Kasumi-1 (cell line): ENCODE measurements at regions not wholly inside any gene's neighbourhood (a gene's known extent, or its start where the extent isn't known, plus 50 kb on each side); places are given as distances from the start of the nearest gene placed in this dataset.
"Not testable (repeated sequence)": the region's sequence is repeated elsewhere in the genome, so short reads cannot be mapped to it uniquely, and the experiment has no call there.

Experiments
- DNase-seq, 2 experiments: peaks; one replicate each; lab custom pipeline; 2025; lab: John Stamatoyannopoulos, UW

DNA sequence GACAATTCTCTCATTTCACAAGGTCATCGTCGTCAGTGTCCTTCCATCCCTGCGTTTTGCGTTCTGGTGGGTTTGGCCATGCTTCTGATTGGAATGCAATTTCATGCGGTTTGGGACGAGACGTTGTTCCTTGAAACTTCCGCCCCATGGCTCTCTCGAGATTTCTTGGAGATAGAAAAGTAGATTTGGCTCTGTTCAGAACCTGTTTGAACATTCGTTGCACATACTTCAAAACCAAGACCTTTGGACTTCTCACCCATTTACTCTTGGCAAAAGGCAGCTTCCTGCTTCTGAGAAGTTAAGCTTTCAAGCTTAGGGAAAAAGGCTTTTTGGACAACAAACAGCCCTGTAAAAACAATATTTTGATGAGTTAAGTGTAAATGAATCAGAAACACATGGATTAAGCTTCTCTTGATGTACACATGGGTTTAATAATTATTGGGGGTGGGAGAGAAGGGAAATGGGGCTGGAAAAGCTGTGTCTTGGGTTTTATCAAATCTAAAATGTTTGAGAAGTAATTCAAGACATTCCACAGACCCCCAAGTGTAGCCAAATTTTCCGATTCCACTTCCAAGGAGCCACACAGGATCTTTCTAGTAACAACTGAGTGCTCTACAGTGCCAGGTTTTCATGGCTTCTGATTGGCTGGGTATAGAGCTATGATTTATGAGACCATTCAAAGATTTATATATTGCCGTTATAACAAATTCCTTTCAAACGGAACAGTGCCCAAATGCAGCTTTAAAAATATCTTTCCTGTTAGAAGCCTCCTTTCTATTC is 467.2 kb downstream of the MED13L start:
- DNase-seq, result no peak

DNA sequence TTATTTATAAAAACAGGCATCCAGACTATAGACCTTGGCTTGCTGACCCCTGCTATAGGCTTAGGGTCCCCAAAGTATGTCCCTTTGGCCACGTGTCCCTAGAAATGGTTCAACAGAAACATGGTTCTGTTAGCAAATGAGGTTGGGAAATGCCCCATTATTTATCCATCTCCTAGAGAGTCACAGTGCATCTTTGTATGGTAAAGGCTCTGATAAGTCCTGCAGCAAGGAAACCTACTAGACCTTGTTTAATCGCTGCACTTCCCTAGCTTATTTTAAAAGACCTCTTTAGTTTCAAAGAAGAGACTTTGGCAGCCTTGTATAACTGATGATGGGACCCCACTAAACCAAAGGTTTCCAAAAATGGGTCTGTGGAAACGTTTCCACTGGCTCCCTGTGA is 471.5 kb downstream of the MED13L start:
- no peak for DNase-seq

DNA sequence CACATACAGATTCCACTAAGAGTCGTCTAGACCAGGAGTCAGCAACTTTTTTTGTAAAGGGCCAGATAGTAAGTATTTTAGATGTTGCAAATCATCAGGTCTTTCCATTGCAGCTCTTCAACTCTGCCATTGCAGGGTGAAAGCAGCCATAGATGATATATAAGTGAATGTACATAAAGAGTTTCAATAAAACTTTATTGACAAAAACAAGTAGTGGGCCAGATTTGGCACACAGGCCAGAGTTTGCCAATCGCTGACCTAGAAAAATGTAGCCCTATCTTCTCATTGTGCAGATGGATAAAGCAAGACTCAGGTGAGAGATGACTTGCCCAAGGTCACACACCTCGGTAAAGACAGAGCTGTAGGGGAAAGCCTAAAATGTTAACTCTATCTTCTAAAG is 474.7 kb downstream of the MED13L start:
- no peak for DNase-seq

DNA sequence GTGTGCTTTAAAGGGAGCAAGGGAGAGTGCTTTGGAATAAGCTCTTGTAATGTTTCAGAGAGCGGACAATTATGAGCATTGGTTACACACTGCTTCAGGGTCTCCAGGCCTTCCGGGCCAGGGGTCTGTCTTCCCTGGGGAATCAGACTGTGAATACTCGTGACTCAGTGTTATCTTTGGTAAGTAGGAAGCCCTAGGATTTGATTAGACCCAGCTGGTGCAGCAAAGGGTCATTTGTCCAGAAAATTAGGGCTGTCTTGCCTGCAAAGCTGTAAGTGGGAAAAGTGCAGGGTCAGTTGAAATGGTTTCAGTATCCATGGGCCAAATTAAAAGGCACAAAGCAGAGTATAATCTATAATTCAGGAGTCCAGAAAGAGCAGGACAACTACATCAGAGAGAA is 475.6 kb downstream of the MED13L start:
- no peak for DNase-seq

DNA sequence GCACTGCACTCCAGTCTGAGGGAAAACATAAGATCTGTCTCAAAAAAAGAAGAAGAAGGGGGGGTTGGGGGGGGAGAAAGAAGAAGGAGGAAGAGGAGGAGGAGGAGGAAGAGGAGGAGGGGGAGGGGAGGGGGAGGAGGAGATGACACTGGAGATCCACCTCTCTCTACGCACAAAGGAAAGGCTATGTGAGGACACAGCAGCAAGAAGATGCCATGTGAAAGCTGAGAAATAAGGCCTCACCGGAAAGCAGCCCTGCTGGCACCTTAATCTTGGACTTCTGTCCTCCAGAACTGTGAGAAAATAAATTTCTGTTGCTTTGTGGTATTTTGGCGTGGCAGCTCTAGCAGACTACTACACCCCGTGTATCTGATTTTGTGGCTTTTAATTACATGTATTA is 477.9 kb downstream of the MED13L start:
- no peak for DNase-seq

DNA sequence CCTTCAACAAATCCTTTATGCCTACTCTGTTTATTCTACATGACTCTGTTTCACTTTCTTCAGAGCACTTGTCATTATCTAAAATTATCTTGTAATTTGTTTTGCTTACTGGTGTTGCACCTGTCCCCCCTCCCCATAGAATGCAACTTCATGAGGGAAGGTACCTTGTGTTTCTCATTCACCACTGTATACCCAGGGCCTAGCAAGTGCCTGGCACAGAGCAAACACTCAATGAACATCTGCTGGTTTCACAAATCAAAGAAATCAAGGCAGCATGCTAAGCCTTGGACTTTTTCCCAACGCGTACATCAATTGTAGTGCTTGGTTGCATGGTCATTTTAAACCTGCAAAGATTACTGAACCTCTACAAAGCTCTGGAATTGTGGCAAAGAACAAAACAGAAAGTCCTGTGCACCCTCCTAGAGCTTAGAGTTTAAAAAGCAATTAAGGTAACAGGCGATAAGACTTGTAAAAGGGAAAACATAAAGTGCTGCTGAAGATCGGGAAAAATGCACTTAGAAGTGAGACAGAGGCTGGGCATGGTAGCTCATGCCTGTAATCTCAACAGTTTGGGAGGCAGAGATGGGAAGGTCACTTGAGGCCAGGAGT is 479.1 kb downstream of the MED13L start:
- DNase-seq, result no peak

DNA sequence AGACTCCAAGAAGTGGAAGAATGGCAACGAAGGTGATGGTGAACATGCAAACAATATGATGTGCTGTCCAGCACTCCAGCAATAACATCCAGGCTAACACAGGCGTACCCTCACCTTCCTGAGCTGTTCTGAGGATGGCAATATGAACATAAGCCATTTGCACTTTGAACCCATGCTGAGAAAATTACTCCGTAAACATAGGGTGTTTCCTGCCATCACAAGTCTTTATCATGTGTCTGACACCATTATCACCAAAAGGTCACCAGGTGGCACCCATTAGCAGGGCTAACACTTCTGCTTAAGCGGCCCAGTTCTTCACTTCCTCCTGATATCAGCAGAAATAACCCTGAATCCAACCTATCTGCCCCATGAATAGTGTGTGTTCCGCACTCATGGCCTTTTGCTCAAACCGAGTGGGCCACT is 482.8 kb downstream of the MED13L start:
- no peak for DNase-seq

DNA sequence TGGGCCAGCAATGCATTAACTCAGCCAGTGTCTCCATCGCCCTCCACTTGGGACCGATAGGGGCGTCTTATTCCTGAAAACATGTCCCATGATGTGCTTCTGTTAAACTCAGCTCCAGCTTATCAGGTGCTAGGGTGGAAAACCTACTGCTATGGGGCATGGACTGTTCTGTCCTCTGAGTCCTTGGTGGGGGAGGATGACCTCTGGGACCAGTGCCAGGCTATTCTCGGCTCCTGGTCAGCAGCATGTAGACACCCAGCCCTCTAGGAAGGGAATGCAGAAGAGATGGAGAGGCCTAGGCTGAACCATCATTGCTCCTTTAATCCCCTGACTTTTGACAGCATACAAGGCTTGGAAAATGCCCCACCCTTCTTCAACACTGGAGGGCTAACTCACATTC is 486.2 kb downstream of the MED13L start:
- no peak for DNase-seq

DNA sequence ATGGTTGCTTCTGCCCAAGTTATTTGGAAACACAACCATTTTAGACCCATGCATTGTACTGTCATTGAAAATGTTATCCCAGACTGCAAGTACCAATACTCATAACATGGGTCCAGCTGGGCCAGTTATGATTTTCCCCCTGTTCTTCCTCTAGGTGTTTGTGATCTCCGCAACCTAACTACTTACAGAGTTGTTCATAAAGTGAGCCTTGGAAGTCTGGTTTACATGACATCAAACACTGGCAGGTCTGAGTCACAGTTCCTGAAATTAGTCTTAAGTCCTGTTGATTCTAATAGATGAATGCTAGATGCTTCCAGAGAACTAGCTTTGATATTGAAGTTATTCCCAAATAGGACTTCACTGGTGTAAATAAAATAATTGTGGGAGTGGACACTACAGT is 487.0 kb downstream of the MED13L start:
- no peak for DNase-seq

DNA sequence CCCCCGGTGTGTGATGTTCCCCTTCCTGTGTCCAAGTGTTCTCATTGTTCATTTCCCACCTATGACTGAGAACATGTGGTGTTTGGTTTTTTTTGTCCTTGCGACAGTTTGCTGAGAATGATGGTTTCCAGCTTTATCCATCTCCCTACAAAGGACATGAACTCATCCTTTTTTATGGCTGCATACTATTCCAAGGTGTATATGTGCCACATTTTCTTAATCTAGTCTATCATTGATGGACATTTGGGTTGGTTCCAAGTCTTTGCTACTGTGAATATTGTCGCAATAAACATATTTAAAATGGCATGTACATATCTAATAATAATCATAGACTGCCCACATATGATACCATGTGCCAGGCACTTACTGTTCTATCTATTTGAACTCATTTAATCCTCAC is 491.0 kb downstream of the MED13L start:
- DNase-seq, result not testable (repeated sequence)

DNA sequence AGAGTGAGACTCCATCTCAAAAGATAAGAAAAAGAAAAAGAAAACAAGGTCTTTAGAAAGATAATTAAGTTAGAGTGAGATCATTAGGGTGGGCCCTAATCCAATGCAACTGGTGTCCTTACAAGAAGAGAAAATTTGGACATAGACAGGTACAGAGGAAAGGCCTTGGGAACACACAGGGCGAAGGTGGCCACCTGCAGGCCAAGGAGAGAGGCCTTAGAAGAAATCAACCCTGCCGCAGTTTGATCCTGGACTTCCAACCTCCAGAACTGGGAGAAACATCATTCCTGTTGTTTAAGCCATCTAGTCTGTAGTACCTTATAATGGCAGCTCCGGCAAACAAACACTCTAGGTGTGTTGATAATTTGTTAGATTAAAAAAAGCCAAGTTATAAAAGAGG is 491.9 kb downstream of the MED13L start:
- DNase-seq, result no peak

DNA sequence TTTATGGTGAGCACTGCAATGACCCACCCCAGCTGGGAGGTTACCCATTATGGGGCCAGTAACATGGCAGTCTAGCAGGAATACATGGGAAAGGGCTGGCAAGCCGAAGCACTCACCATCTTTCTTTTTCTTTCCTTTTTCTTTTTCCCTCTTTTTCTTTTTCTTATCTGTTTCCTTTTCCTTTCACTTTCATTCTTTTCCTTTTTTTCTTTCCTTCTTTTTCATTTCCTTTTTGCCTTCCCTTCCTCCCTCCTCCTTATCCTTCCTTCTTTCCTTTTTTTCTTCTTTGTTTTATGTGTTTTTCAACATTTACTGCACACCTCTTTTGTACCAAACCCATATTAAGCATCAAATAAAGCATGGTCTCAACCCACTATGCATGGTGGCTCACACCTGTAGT is 501.1 kb downstream of the MED13L start:
- no peak for DNase-seq

DNA sequence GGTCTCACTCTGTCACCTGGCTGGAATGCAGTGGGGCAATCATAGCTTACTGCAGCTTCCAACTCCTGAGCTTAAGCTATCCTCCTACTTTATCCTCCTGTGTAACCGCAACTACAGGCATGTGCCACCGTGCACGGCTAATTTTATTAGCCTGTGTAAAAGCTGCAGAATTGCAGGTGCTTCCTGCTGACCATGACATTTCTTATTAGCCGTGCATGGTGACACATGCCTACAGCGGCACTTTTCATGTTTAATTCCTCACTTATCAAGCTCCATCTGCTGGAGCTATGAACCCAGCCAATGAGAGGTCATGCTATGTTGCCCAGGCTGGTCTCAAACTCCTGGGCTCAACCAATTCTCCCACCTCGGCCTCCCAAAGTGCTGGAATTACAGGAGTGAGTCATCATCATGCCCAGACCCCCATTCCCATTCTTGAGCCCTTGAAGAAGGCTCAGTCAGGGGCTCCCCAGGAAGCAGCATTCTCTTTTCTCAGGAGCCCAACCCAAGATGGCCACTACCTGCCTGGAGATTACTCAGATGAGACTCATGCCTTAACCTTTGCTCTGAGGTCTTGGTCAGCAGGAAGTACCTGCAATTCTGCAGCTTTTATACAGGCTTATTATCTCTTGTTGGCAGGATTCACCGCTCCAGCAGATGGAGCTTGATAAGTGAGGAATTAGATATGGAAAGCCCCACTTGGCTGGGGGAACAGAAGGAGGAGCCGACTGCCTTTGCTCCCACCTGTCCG is 503.2 kb downstream of the MED13L start:
- DNase-seq, result no peak

DNA sequence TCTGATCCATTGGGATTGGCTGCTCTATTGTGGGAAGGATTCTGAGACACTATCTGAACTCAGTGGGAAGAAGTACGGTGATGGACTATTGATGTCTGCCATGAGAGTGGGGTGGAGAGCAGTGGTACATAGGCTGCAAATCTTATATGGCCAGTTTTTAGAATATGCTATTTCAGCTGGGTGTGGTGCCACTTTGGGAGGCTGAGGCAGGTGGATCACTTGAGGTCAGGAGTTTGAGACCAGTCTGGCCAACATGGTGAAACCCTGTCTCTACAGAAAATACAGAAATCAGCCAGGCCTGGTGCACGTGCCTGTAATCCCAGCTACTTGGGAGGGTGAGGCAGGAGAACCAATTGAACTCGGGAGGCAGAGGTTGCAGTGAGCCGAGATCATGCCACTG is 505.9 kb downstream of the MED13L start:
- DNase-seq, result no peak

DNA sequence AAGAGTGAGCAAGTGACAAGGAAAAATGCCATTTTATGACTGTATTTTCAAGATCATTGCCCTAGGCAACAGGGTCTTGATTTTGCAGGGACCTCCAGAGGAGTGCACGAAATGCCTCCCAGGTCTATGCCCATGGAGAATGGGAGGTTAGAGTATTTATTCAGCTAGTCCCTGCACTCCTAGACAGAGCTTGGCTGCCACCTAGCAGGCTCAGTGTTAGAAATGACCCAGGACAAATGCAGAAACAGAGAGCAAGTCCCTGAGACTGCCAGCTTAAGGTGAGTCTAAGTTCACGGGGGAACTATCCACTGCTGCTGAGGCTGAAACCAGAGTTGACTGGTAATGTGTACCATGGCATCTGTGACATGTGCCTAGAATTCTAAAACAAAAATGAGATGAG is 506.4 kb downstream of the MED13L start:
- DNase-seq, result no peak

DNA sequence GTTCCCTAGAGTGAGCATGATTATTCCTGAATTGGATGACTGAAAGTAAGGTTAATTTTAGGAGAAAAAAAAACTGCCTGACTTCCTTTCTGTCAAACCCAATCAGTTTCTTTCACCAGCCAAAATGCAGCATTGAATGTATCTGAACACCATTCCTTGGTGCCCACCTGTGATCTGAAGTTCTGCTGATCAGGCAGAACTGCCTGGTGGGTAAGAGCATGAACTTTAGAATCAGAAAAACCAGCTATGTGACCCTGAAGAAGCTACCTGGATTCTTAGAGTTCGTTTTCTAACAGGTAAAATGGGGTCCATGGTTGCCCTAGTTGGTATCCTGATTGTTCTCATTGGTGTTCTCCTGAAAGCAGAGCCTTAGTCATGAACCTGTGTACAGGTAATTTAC is 506.9 kb downstream of the MED13L start:
- DNase-seq, result no peak

DNA sequence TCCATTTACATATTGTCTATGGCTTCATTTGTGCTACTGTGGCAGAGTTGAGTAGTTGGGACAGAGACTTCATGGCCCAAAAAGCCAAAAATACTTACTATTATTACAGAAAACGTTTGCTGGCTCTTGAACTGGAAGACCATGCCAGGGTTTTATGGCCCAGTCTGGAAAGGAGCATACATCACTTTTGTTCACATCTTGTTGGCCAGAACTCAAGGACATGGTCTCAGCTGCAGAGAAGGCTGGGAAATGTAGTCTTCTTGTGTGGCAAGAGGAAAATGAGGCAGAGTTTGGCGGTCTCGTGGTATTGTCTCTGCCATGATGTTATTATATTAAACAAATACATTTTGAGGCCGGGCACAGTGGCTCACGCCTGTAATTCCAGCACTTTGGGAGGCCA is 509.6 kb downstream of the MED13L start:
- no peak for DNase-seq

DNA sequence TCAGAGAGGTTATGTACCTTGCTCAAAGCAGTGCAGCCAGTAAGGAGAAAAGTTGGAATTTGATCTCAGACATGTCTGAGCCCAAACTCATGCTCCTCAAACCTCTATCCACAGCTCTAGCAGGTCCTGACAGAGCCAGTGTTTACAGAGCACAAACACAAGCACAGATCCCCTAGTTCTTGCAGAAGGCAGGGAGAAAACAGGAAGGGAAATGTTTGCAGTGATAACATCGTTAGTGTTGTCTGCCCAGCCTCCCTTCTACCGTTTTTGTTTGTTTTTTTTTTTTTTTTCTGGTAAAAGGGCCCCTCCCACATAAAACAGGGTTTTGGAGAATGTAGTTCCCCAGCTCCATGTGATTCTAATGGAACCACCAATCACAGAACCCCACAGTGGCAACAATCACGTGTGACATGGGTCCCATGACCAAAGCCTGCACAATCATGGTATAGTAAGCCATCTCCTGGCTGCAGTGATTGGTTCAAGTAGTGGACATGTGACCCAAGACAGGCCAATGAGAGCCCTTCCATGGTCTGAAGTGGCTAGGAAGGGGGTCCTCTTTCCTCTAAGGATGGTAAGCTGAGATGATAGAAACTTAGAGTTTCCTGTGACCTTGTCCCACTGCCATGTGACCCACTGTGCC is 513.4 kb downstream of the MED13L start:
- no peak for DNase-seq

DNA sequence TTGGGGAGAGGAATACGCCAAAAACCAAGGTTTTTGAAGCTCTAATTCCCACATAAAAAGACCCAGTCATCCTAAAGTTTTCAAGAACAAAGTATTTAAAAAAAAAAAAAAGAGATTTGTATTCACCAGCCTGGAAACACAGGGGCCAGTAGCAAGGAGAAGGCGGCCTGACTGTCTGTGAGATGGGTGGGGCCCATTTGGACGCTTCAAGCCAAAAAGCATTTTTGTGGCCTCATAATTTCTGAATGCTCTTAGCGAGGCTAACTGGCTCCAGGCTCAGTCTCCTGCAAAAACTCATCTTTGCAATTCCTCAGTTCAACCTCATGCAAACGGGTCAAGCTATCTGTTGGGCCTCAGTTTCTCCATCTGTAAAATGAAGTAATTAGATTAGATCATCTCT is 514.1 kb downstream of the MED13L start:
- no peak for DNase-seq

DNA sequence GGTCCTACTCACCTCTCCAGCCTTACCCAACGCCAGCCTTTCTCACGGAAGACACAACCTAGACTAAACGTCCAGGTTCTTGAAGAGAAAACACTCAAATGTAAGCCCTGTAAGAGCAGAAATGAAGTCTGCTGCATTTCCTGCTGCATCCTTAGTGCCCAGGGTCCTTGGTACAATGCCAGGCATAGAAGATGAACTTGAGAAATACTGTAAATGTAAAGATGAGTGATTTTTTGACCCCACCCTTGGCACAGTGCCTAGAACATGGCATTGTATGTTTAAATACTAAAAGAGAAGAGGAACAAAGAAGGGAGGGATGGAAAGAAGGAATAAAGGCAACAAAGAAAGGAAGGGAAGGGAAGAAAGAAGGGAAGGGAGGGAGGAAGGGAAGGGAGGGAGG is 514.6 kb downstream of the MED13L start:
- no peak for DNase-seq

DNA sequence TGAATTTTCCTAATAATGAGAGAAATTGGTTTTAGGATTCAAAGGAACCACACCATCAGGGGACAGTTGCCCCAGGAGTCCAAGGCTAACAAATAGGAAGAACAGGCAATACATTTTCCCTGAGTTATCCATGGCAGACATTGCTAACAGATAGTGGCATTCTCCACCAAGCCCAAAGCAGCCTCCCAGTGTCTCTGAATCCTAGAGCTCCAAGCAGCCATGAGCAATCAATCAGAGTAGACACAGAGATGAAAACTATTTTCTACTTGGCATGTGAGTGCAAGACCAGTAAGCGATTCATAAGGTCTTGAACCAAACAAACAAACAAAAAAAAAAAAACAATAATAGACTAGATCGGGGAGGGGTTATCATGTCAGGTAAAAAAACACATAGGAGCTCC is 515.7 kb downstream of the MED13L start:
- no peak for DNase-seq

DNA sequence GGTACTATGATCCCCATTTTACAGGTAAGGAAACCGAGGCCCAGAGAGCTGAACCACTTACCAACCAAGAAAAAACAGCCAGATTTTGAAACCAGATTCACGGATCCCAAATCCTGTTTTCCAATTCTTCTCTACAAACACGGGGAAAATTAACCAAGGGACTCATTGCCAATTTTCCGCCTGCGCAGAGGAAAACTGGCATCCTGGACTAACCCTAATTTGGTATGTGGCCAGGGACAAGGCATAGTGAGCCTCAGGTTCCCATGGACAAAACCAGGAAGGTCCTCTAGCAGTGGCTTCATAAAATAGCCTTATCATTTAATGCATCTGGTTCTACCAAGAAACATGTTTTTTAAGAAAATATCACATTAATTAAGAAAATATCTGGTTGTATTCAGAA is 517.3 kb downstream of the MED13L start:
- no peak for DNase-seq
